ENCODE measurements at regions not wholly inside any gene's neighbourhood (a gene's known extent, or its start where the extent isn't known, plus 50 kb on each side); places are given as distances from the start of the nearest gene placed in this dataset.

- peak; percentile 1 for DNase-seq (ENCODE audit: low spot score)
Measured at GRCh38 chr4:10201381-10202223, 85.0 kb upstream of the WDR1 start.

GRCh38 chr4:10200869-10201268 lies 84.3 kb upstream of the WDR1 start:
- peak; percentile 0 for DNase-seq (ENCODE audit: low spot score)

- peak; percentile 0 for DNase-seq (ENCODE audit: low spot score)
Measured at GRCh38 chr4:10198365-10198764, 81.8 kb upstream of the WDR1 start.

- DNase-seq (ENCODE audit: low spot score): no peak
Measured at GRCh38 chr4:10197952-10198351, 81.4 kb upstream of the WDR1 start.

- peak; percentile 0 for DNase-seq (ENCODE audit: low spot score)
Measured at GRCh38 chr4:10196191-10196590, 79.6 kb upstream of the WDR1 start.

- DNase-seq (ENCODE audit: low spot score): no peak
Measured at GRCh38 chr4:10192331-10192730, 75.7 kb upstream of the WDR1 start.

GRCh38 chr4:10188400-10189004 lies 71.9 kb upstream of the WDR1 start:
- DNase-seq (ENCODE audit: low spot score): no peak

GRCh38 chr4:10186228-10187214 lies 69.9 kb upstream of the WDR1 start:
- DNase-seq (ENCODE audit: low spot score): no peak

GRCh38 chr4:10185518-10186227 lies 69.1 kb upstream of the WDR1 start:
- DNase-seq (ENCODE audit: low spot score): no peak

GRCh38 chr4:10184501-10184938 lies 67.9 kb upstream of the WDR1 start:
- no peak for DNase-seq (ENCODE audit: low spot score)

- no peak for DNase-seq (ENCODE audit: low spot score)
Measured at GRCh38 chr4:10184041-10184440, 67.4 kb upstream of the WDR1 start.

- DNase-seq (ENCODE audit: low spot score): no peak
Measured at GRCh38 chr4:10183462-10183861, 66.9 kb upstream of the WDR1 start.

- DNase-seq (ENCODE audit: low spot score): no peak
Measured at GRCh38 chr4:10182446-10183424, 66.1 kb upstream of the WDR1 start.

GRCh38 chr4:10181745-10182445 lies 65.3 kb upstream of the WDR1 start:
- no peak for DNase-seq (ENCODE audit: low spot score)

GRCh38 chr4:10180927-10181744 lies 64.5 kb upstream of the WDR1 start:
- DNase-seq (ENCODE audit: low spot score): no peak

GRCh38 chr4:10180603-10180926 lies 64.0 kb upstream of the WDR1 start:
- DNase-seq (ENCODE audit: low spot score): no peak

GRCh38 chr4:10179957-10180602 lies 63.5 kb upstream of the WDR1 start:
- peak; percentile 44 for DNase-seq (ENCODE audit: low spot score)

- DNase-seq (ENCODE audit: low spot score): no peak
Measured at GRCh38 chr4:10178763-10179162, 62.2 kb upstream of the WDR1 start.

GRCh38 chr4:10175626-10176025 lies 59.0 kb upstream of the WDR1 start:
- no peak for DNase-seq (ENCODE audit: low spot score)
